ENCODE measurements at regions not wholly inside any gene's neighbourhood (a gene's known extent, or its start where the extent isn't known, plus 50 kb on each side); places are given as distances from the start of the nearest gene placed in this dataset.

GRCh38 chr4:126834854-126835253 lies 797.9 kb upstream of the INTU start:
- CTCF ChIA-PET, result no interaction called here
- no peak for TF ChIP-seq CTCF (IDR thresholded peaks at IDR 0.05)

DNA sequence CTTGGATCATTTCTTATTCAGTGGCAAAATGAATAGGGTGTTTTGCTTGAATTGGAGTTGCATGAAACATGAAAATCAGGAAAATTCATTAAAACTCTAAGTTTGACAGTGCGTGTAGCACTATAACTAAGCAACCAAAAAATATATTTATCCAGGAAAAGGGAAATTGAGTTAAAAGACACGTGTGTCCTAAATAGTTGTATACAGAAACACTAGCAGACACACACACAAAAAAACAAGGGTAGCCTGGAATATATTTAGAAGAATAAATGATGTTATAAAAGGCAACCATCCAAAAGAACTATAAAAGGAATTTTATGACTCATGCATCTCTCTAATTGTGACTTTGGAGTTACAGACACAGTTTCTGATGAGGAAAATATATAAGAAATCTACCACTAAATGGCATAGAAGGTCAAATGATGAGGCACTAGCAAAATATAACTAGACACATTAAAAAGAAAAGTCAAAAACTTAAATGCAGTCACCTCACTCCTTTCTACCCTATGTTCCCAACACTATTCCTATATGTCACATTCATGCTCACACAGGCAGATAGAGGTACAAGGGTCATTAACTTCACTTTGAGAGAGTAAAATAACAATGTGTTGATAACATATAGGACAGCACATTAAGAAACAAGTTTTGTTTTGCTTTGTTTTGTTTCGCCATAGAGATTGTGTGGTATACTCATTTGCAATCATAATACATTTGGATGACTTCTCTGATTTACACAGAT lies 793.6 kb upstream of the INTU start:
- TF ChIP-seq CTCF (IDR thresholded peaks at IDR 0.05), result no peak
- Mint-ChIP-seq H3K36me3 (ENCODE audit: low read depth) (no peaks in the 10 kb centered on the region), H3K27ac (no peak overlapping the region), H3K9me3 (peaks cover 8% of the 10 kb centered on the region), H3K4me3 (no peak overlapping the region), H3K4me1 (ENCODE audit: low read depth) (no peaks in the 10 kb centered on the region), H3K27me3 (no peaks in the 10 kb centered on the region)
- no peak for DNase-seq
- ATAC-seq, result no peak
- POLR2A ChIA-PET, result no interaction called here
- intact Hi-C loops (cut with micrococcal nuclease), result no loop called here
- CTCF ChIA-PET, result no interaction called here

More at GRCh38 chr4:126834854-126835253, 797.9 kb upstream of the INTU start:
- Mint-ChIP-seq H3K4me1 (ENCODE audit: low read depth) (no peaks in the 10 kb centered on the region), H3K4me3 (no peak overlapping the region), H3K27ac (no peak overlapping the region), H3K27me3 (no peaks in the 10 kb centered on the region), H3K9me3 (peaks cover 16% of the 10 kb centered on the region), H3K36me3 (ENCODE audit: low read depth) (no peaks in the 10 kb centered on the region)
- intact Hi-C loops (cut with micrococcal nuclease), result no loop called here
- POLR2A ChIA-PET, result no interaction called here
- ATAC-seq, result no peak
- DNase-seq, result no peak

DNA sequence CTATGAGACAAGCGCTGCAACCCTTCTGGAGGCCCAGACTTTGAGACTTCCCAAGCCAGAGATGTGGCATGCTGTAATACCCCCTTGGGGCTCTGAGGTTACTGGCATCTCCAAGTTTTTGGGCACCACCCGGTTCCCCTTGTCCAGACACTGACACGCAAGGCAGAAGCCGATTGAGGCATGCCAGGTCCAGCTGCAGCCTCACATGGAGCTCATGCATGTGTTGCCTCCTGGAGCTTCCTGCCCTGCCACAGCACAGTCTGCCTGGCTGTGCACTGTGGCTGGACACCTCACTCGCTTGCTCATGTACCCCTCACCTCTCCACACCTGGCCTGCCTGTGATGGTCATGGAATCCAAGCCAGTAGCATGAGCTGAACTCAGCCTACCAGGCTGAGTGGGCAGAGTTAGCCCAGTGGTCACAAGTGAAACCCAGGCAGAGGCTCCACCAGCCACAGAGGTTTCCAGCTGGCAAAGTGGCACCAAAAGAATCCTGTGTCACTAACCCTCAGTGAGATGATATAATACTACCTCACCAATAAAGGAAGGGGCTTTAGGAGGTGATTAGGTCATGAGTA lies 789.2 kb upstream of the INTU start:
- CTCF ChIA-PET, result no interaction called here
- TF ChIP-seq CTCF (IDR thresholded peaks at IDR 0.05), result no peak
- POLR2A ChIA-PET, result no interaction called here
- ATAC-seq, result no peak
- no peaks in the 10 kb centered on the region for H3K4me1 Mint-ChIP-seq (ENCODE audit: low read depth)
- H3K4me3 Mint-ChIP-seq, result no peak overlapping the region
- H3K36me3 Mint-ChIP-seq (ENCODE audit: low read depth), result no peaks in the 10 kb centered on the region
- H3K27me3 Mint-ChIP-seq, result no peaks in the 10 kb centered on the region
- no peak overlapping the region for H3K27ac Mint-ChIP-seq
- peaks cover 11% of the 10 kb centered on the region for H3K9me3 Mint-ChIP-seq
- no peak for DNase-seq
- intact Hi-C loops (cut with micrococcal nuclease), result no loop called here

DNA sequence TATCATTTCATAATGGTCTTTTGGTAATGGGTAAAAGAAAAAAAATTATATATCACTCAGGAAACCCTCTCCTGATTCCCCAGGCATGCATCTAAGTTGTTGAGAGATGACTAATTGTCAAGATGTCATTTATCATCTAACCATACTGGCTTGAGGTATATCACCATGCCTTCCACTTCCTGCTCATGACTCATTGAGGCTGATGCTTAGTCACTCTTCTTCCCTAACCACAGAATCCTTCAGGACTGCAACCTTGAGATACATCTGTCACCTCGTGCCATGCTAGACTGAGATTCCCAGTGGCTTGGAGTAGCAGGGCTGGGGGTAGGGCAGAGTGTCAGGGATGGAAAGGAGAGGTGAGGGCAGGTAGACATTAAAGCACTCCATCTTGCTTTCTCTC lies 782.5 kb upstream of the INTU start:
- peaks cover 5% of the 10 kb centered on the region for H3K9me3 Mint-ChIP-seq
- no peaks in the 10 kb centered on the region for H3K27me3 Mint-ChIP-seq
- H3K36me3 Mint-ChIP-seq (ENCODE audit: low read depth), result no peaks in the 10 kb centered on the region
- H3K27ac Mint-ChIP-seq, result no peak overlapping the region
- POLR2A ChIA-PET, result no interaction called here
- TF ChIP-seq CTCF (IDR thresholded peaks at IDR 0.05), result no peak
- no peak overlapping the region for H3K4me3 Mint-ChIP-seq
- ATAC-seq (no peak), DNase-seq (no peak)
- H3K4me1 Mint-ChIP-seq (ENCODE audit: low read depth), result no peaks in the 10 kb centered on the region
- intact Hi-C loops (cut with micrococcal nuclease), result no loop called here
- CTCF ChIA-PET, result no interaction called here

- Mint-ChIP-seq H3K27ac (no peak overlapping the region), H3K9me3 (peaks cover 4% of the 10 kb centered on the region), H3K27me3 (no peaks in the 10 kb centered on the region), H3K36me3 (ENCODE audit: low read depth) (no peaks in the 10 kb centered on the region), H3K4me1 (ENCODE audit: low read depth) (no peaks in the 10 kb centered on the region), H3K4me3 (no peak overlapping the region)
- intact Hi-C loops (cut with micrococcal nuclease), result no loop called here
- TF ChIP-seq CTCF (IDR thresholded peaks at IDR 0.05), result no peak
- DNase-seq, result no peak
- CTCF ChIA-PET, result no interaction called here
- POLR2A ChIA-PET, result no interaction called here
- no peak for ATAC-seq
Measured at GRCh38 chr4:126851391-126851790, 781.4 kb upstream of the INTU start.
